SK-N-SH (cell line): ENCODE measurements at regions not wholly inside any gene's neighbourhood (a gene's known extent, or its start where the extent isn't known, plus 50 kb on each side); places are given as distances from the start of the nearest gene placed in this dataset.

Experiments
- CTCF ChIA-PET: fragments of 300-600, 350-600 bp; formaldehyde crosslinking; extraction: SDS; loops from one replicate; lab custom pipeline; 2021; lab: Yijun Ruan, JAX
- POLR2A ChIA-PET: fragments of 350-600 bp; sonication (Branson Sonifier 250); formaldehyde crosslinking; extraction: SDS; loops from one replicate; lab custom pipeline; 2020; ENCODE audit warnings: antibody characterized with exemption, inconsistent platforms; lab: Yijun Ruan, JAX
- DNase-seq: peaks from one replicate; pipeline ENCODE4 v3.0.0; 2012
- H2AFZ ChIP-seq: fragments of 200-600 bp; sonication (generic); 2 replicates; pipeline ENCODE4 v1.8.1; 2016; ENCODE audit warnings: antibody characterized with exemption, mild to moderate bottlenecking, low read depth
- H3F3A ChIP-seq: fragments of 200-600 bp; sonication (generic); replicated peaks from 2 replicates; pipeline ENCODE3; 2016; ENCODE audit warnings: antibody characterized with exemption, mild to moderate bottlenecking; ENCODE audit not compliant: insufficient read depth
- H3K27ac ChIP-seq, 2 experiments: fragments of 200-500 bp in 1 of 2; fragments of 200-600 bp in 1 of 2; sonication (Bioruptor generic) in 1 of 2; sonication (generic), shearing (Covaris generic) in 1 of 2; 2 replicates each; pipeline versions ENCODE4 v1.5.1 to v1.6.1; 2014 to 2016; ENCODE audit warnings: low read depth in 2 of 2, inconsistent platforms in 1 of 2, low read length in 1 of 2, mild to moderate bottlenecking in 1 of 2, mixed read lengths in 1 of 2
- H3K27me3 ChIP-seq: fragments of 200-600 bp; sonication (generic), shearing (Covaris generic); 2 replicates; pipeline ENCODE4 v1.6.1; 2016; ENCODE audit warnings: mixed run types; ENCODE audit not compliant: insufficient read depth
- H3K36me3 ChIP-seq, 2 experiments: fragments of 200-500 bp in 1 of 2; fragments of 200-600 bp in 1 of 2; sonication (Bioruptor generic) in 1 of 2; sonication (generic) in 1 of 2; replicated peaks in 1 of 2; 2 replicates each; pipeline versions ENCODE3 to v1.5.1; 2014 to 2016; ENCODE audit warnings: low read length in 1 of 2, mild to moderate bottlenecking in 1 of 2; ENCODE audit not compliant: insufficient read depth in 2 of 2, control insufficient read depth in 1 of 2
- H3K4me1 ChIP-seq, 2 experiments: fragments of 200-500 bp in 1 of 2; fragments of 200-600 bp in 1 of 2; sonication (Bioruptor generic) in 1 of 2; sonication (generic), shearing (Covaris generic) in 1 of 2; 2 replicates each; pipeline versions ENCODE4 v1.5.1 to v1.6.1; 2014 to 2016; ENCODE audit warnings: low read depth in 1 of 2, low read length in 1 of 2, mixed run types in 1 of 2; ENCODE audit not compliant: insufficient read depth in 2 of 2, control insufficient read depth in 1 of 2
- H3K4me2 ChIP-seq: fragments of 200-600 bp; sonication (generic), shearing (Covaris generic); 2 replicates; pipeline ENCODE4 v1.6.1; 2017; ENCODE audit warnings: mixed run types
- H3K4me3 ChIP-seq, 2 experiments: fragments of 200-500 bp in 1 of 2; fragments of 200-600 bp in 1 of 2; sonication (Bioruptor generic) in 1 of 2; sonication (generic), shearing (Covaris generic) in 1 of 2; 2 replicates each; pipeline versions ENCODE4 v1.5.1 to v1.8.1; 2014 to 2016; ENCODE audit warnings: low read depth in 2 of 2, inconsistent platforms in 1 of 2, low read length in 1 of 2, mild to moderate bottlenecking in 1 of 2, mixed read lengths in 1 of 2, moderate library complexity in 1 of 2
- H3K79me2 ChIP-seq: fragments of 200-600 bp; sonication (generic); 2 replicates; pipeline ENCODE4 v1.8.1; 2017; ENCODE audit warnings: mild to moderate bottlenecking; ENCODE audit not compliant: insufficient read depth
- H3K9ac ChIP-seq: fragments of 200-600 bp; sonication (generic); 2 replicates; pipeline ENCODE4 v1.6.1; 2017; ENCODE audit warnings: mixed run types
- H3K9me2 ChIP-seq: fragments of 200-600 bp; sonication (generic); 2 replicates; pipeline ENCODE4 v1.6.1; 2017; ENCODE audit warnings: mixed run types
- H3K9me3 ChIP-seq: fragments of 200-600 bp; sonication (generic); 2 replicates; pipeline ENCODE4 v1.6.1; 2017; ENCODE audit warnings: mixed run types, mild to moderate bottlenecking, moderate library complexity
- H4K20me1 ChIP-seq: fragments of 200-600 bp; sonication (generic); 2 replicates; pipeline ENCODE4 v1.6.1; 2017; ENCODE audit warnings: mild to moderate bottlenecking, mixed run types; ENCODE audit not compliant: insufficient read depth
- CHD2 ChIP-seq: fragments of 150-350 bp; IDR thresholded peaks from 2 replicates; pipeline ENCODE4 v1.6.1; 2018; ENCODE audit warnings: low read length; ENCODE audit not compliant: partially characterized antibody
- CTCF ChIP-seq: fragments of 200-600 bp; sonication (generic); IDR thresholded peaks from 2 replicates; pipeline ENCODE4 v1.6.1; 2017; ENCODE audit warnings: antibody characterized with exemption, mild to moderate bottlenecking, moderate library complexity
- ELF1 ChIP-seq: IDR thresholded peaks from 2 replicates; pipeline ENCODE4 v1.4.0; 2012
- EP300 ChIP-seq, 2 experiments: IDR thresholded peaks; 2 replicates each; pipeline versions ENCODE4 v1.4.0 to v1.6.1; 2012; ENCODE audit warnings: borderline replicate concordance in 1 of 2, low read depth in 1 of 2, low read length in 1 of 2
- EZH2phosphoT487 ChIP-seq: fragments of 200-600 bp; sonication (generic); IDR thresholded peaks from 2 replicates; pipeline ENCODE4 v1.6.1; 2017; ENCODE audit warnings: low read depth, mixed run types, mild to moderate bottlenecking, antibody characterized with exemption, moderate library complexity, borderline replicate concordance
- FOSL2 ChIP-seq: IDR thresholded peaks from 2 replicates; pipeline ENCODE4 v1.4.0; 2012; ENCODE audit warnings: low read depth, mild to moderate bottlenecking, moderate library complexity, borderline replicate concordance
- GATA2 ChIP-seq: sonication (generic); formaldehyde crosslinking; IDR thresholded peaks from 2 replicates; pipeline ENCODE4 v1.5.0; 2020; ENCODE audit warnings: mild to moderate bottlenecking, missing genetic modification reagents
- MEF2A ChIP-seq: IDR thresholded peaks from 2 replicates; pipeline ENCODE4 v1.4.0; 2012; ENCODE audit warnings: low read depth, borderline replicate concordance
- MXI1 ChIP-seq: IDR thresholded peaks from 2 replicates; pipeline ENCODE4 v1.6.1; 2012; ENCODE audit warnings: mild to moderate bottlenecking, low read depth, low read length, improper control_type of control experiment
- NFIC ChIP-seq: IDR thresholded peaks from 2 replicates; pipeline ENCODE4 v1.4.0; 2012; ENCODE audit warnings: borderline replicate concordance
- RAD21 ChIP-seq: IDR thresholded peaks from 2 replicates; pipeline ENCODE4 v1.6.1; 2012; ENCODE audit warnings: mild to moderate bottlenecking, low read length
- RCOR1 ChIP-seq: fragments of 150-350 bp; IDR thresholded peaks from 2 replicates; pipeline ENCODE4 v1.6.1; 2017; ENCODE audit warnings: antibody characterized with exemption, low read length
- RFX5 ChIP-seq: IDR thresholded peaks from 2 replicates; pipeline ENCODE4 v1.6.1; 2012; ENCODE audit warnings: mild to moderate bottlenecking, improper control_type of control experiment, low read length
- RXRA ChIP-seq: IDR thresholded peaks from 2 replicates; pipeline ENCODE4 v1.4.0; 2012; ENCODE audit warnings: low read depth, mild to moderate bottlenecking, borderline replicate concordance
- TAF1 ChIP-seq: IDR thresholded peaks from 2 replicates; pipeline ENCODE4 v1.6.1; 2012; ENCODE audit warnings: low read depth, mild to moderate bottlenecking, low read length, moderate library complexity, borderline replicate concordance
- TCF12 ChIP-seq: IDR thresholded peaks from 2 replicates; pipeline ENCODE4 v1.4.0; 2012
- TEAD4 ChIP-seq: IDR thresholded peaks from 2 replicates; pipeline ENCODE4 v1.4.0; 2012; ENCODE audit warnings: mild to moderate bottlenecking, borderline replicate concordance; ENCODE audit not compliant: insufficient read depth
- WGBS: methylation state at CpG from one replicate; pipeline ENCODE4 v1.1.6; 2017; ENCODE audit warnings: low lambda C conversion rate; 5-methylcytosine and 5-hydroxymethylcytosine counted together
- TF ChIP-seq, protein P1 (sequence below): IDR thresholded peaks from 2 replicates; pipeline ENCODE4 v1.6.1; 2012; ENCODE audit warnings: mild to moderate bottlenecking, low read depth, low read length, moderate library complexity

DNA sequence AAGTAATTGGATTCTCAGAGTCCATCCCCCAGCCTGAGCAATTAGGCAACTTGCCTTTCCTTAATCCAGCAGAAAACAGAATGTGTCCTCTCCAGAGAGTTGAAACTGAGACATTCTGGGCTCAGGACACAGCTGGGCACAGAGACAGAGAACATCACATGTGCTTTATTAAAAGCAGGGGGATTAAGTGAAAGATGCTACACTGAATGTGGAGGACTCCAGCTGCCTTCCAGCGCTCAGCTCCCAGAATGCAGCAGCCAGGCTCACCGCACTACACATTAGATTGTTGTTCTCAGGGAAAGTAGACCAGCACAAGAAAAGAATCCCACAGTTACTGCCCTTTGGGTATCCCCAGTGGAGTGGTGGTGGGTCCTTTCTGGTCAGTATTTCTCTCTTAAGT is 141.6 kb upstream of the IL12B start (continued):
- TF ChIP-seq CTCF, result no peak

DNA sequence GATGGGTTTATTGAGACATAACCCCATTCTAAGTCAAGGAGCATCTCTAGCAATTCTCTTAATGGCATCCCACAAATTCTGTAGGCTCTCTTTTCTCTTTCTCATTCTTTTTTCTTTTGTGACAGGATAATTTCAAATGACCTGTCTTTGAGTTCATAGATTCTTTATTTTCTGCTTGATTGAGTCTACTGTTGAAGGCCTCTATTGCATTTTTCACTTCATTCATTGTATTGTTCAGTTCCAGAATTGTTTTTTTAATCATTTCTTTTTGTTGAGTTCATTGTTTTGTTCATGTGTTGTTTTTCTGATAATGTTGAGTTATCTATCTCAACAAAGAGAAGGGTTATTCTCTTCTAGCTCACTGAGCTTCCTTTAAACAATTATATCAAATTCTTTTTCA is 144.7 kb upstream of the IL12B start:
- H3F3A ChIP-seq, result peaks cover 3% of the 10 kb centered on the region
- no peak overlapping the region for H3K9ac ChIP-seq
- H3K27me3 ChIP-seq, result no peaks in the 10 kb centered on the region
- H2AFZ ChIP-seq, result no peak overlapping the region
- no peak overlapping the region for H3K4me3 ChIP-seq
- no peaks in the 10 kb centered on the region for H3K36me3 ChIP-seq
- no peaks in the 10 kb centered on the region for H4K20me1 ChIP-seq
- no peaks in the 10 kb centered on the region for H3K9me3 ChIP-seq
- TF ChIP-seq NFIC, result no peak
- TF ChIP-seq, all 33 proteins: peak for 0
- no peak for DNase-seq
- H3K27ac ChIP-seq, result no peak overlapping the region
- H3K9me2 ChIP-seq, result no peaks in the 10 kb centered on the region
- H3K4me1 ChIP-seq, result no peaks in the 10 kb centered on the region
- CTCF ChIA-PET, result no interaction called here
- POLR2A ChIA-PET, result no interaction called here
- no peak overlapping the region for H3K4me2 ChIP-seq
- H3K79me2 ChIP-seq, result no peaks in the 10 kb centered on the region

GRCh38 chr5:159478950-159479349 is 148.7 kb upstream of the IL12B start:
- no peak for DNase-seq
- TF ChIP-seq GATA2 (CRISPR knock-in tag) (no peak), ELF1 (no peak), TCF12 (no peak), RXRA (no peak), RCOR1 (no peak), MXI1 (no peak), RFX5 (no peak), EZH2phosphoT487 (no peak), RAD21 (no peak), CHD2 (no peak), EP300 (IDR thresholded peaks at IDR 0.05; ENCODE audit: borderline replicate concordance in 1 of 2, low read depth in 1 of 2, low read length in 1 of 2) (no peak), TEAD4 (no peak), NFIC (no peak), FOSL2 (no peak), MEF2A (no peak), TAF1 (no peak)
- TF ChIP-seq, protein P1, sequence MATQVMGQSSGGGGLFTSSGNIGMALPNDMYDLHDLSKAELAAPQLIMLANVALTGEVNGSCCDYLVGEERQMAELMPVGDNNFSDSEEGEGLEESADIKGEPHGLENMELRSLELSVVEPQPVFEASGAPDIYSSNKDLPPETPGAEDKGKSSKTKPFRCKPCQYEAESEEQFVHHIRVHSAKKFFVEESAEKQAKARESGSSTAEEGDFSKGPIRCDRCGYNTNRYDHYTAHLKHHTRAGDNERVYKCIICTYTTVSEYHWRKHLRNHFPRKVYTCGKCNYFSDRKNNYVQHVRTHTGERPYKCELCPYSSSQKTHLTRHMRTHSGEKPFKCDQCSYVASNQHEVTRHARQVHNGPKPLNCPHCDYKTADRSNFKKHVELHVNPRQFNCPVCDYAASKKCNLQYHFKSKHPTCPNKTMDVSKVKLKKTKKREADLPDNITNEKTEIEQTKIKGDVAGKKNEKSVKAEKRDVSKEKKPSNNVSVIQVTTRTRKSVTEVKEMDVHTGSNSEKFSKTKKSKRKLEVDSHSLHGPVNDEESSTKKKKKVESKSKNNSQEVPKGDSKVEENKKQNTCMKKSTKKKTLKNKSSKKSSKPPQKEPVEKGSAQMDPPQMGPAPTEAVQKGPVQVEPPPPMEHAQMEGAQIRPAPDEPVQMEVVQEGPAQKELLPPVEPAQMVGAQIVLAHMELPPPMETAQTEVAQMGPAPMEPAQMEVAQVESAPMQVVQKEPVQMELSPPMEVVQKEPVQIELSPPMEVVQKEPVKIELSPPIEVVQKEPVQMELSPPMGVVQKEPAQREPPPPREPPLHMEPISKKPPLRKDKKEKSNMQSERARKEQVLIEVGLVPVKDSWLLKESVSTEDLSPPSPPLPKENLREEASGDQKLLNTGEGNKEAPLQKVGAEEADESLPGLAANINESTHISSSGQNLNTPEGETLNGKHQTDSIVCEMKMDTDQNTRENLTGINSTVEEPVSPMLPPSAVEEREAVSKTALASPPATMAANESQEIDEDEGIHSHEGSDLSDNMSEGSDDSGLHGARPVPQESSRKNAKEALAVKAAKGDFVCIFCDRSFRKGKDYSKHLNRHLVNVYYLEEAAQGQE, result no peak
- Histone ChIP-seq H3K9me2 (no peaks in the 10 kb centered on the region), H3K4me2 (no peak overlapping the region), H3K36me3 (no peaks in the 10 kb centered on the region), H4K20me1 (no peaks in the 10 kb centered on the region), H3K4me1 (no peaks in the 10 kb centered on the region), H3K4me3 (no peak overlapping the region), H3K27ac (no peak overlapping the region), H3K9me3 (no peaks in the 10 kb centered on the region), H3K79me2 (no peaks in the 10 kb centered on the region), H2AFZ (no peak overlapping the region), H3F3A (peaks cover 3% of the 10 kb centered on the region), H3K9ac (no peak overlapping the region), H3K27me3 (no peaks in the 10 kb centered on the region)
- 15% methylated on average over 1 of the region's 1 CpG for WGBS
- CTCF ChIA-PET, result no interaction called here
- POLR2A ChIA-PET, result no interaction called here
